HG03432 (cell line): ENCODE measurements at regions not wholly inside any gene's neighbourhood (a gene's known extent, or its start where the extent isn't known, plus 50 kb on each side); places are given as distances from the start of the nearest gene placed in this dataset.
"Not testable (repeated sequence)": the region's sequence is repeated elsewhere in the genome, so short reads cannot be mapped to it uniquely, and the experiment has no call there.

ENCODE experiments used
- ATAC-seq: cut with Tn5 transposase; IDR thresholded peaks from one replicate; pipeline ENCODE4 v1.9.1; 2021; ENCODE audit warnings: mild to moderate bottlenecking, moderate library complexity; ENCODE audit not compliant: unreplicated experiment

- ATAC-seq = no peak
These were observed 84.7 kb downstream of the URB2 start for GRCh38 chr1:229710746-229711145.

GRCh38 chr1:229714306-229714705 is 88.3 kb downstream of the URB2 start:
- ATAC-seq = no peak

- ATAC-seq = no peak
These were observed 89.0 kb downstream of the URB2 start for GRCh38 chr1:229714964-229715603.

GRCh38 chr1:229716069-229716468 is 90.0 kb downstream of the URB2 start:
- no peak for ATAC-seq

GRCh38 chr1:229716704-229717103 is 90.7 kb downstream of the URB2 start:
- ATAC-seq = no peak

GRCh38 chr1:229717786-229718576 is 91.9 kb downstream of the URB2 start:
- no peak for ATAC-seq

- ATAC-seq = no peak
These were observed 100.0 kb downstream of the URB2 start for GRCh38 chr1:229726061-229726460.

GRCh38 chr1:229729916-229730315 is 103.9 kb downstream of the URB2 start:
- ATAC-seq = no peak

GRCh38 chr1:229730573-229730972 is 104.5 kb downstream of the URB2 start:
- ATAC-seq = no peak

GRCh38 chr1:229732061-229732460 is 106.0 kb downstream of the URB2 start:
- no peak for ATAC-seq

GRCh38 chr1:229736376-229736775 is 110.3 kb downstream of the URB2 start:
- no peak for ATAC-seq

- ATAC-seq = not testable (repeated sequence)
These were observed 116.6 kb downstream of the URB2 start for GRCh38 chr1:229742614-229743013.

- no peak for ATAC-seq
These were observed 123.9 kb downstream of the URB2 start for GRCh38 chr1:229749992-229750391.

GRCh38 chr1:229751610-229752009 is 125.6 kb downstream of the URB2 start:
- ATAC-seq = no peak

GRCh38 chr1:229752679-229753078 is 126.6 kb downstream of the URB2 start:
- ATAC-seq = no peak

GRCh38 chr1:229753764-229754551 is 127.9 kb downstream of the URB2 start:
- no peak for ATAC-seq

GRCh38 chr1:229756666-229757065 is 130.6 kb downstream of the URB2 start:
- ATAC-seq = no peak

GRCh38 chr1:229757226-229757625 is 131.2 kb downstream of the URB2 start:
- no peak for ATAC-seq

GRCh38 chr1:229758101-229759036 is 132.3 kb downstream of the URB2 start:
- no peak for ATAC-seq

- ATAC-seq = no peak
These were observed 133.0 kb downstream of the URB2 start for GRCh38 chr1:229759037-229759435.

- ATAC-seq = no peak
These were observed 133.5 kb downstream of the URB2 start for GRCh38 chr1:229759586-229759985.
